A673 (cell line): ENCODE measurements at regions not wholly inside any gene's neighbourhood (a gene's known extent, or its start where the extent isn't known, plus 50 kb on each side); places are given as distances from the start of the nearest gene placed in this dataset.
A peak's percentile ranks its signal among the peaks of the same experiment; 100 is the strongest.

Source experiments
- BruUV-seq: library from RNA; stranded (reverse); fragments of 400-500 nt; replicated peaks from 2 replicates; lab custom pipeline; 2021; lab: Mats Ljungman, UMichigan
- CTCF ChIA-PET: fragments of 300-600 bp; sonication (Branson Sonifier 250); formaldehyde crosslinking; loops from one replicate; lab custom pipeline; 2022; ENCODE audit warnings: antibody characterized with exemption; lab: Charles Lee
- POLR2A ChIA-PET: fragments of 300-600 bp; sonication (Branson Sonifier 250); formaldehyde crosslinking; loops from one replicate; lab custom pipeline; 2022; ENCODE audit warnings: antibody characterized with exemption; ENCODE audit not compliant: low non-redundant PET; lab: Charles Lee
- DNase-seq: peaks from one replicate; pipeline ENCODE4 v3.0.0-alpha.2; 2015; ENCODE audit warnings: low spot score
- H3K27ac ChIP-seq: fragments of 200-600 bp; sonication (generic); 2 replicates; pipeline ENCODE4 v1.5.1; 2016; ENCODE audit warnings: mixed run types, low read depth, mild to moderate bottlenecking, mixed read lengths, antibody characterized with exemption, low read length; ENCODE audit not compliant: poor library complexity, severe bottlenecking
- H3K27me3 ChIP-seq: fragments of 200-600 bp; sonication (generic); replicated peaks from 2 replicates; pipeline ENCODE4 v1.6.1; 2017; ENCODE audit warnings: mixed run types, low read depth, mild to moderate bottlenecking, mixed read lengths, antibody characterized with exemption, low read length; ENCODE audit not compliant: insufficient read depth, poor library complexity
- H3K36me3 ChIP-seq: fragments of 200-600 bp; sonication (generic); 2 replicates; pipeline ENCODE4 v1.6.1; 2016; ENCODE audit warnings: mixed run types, mild to moderate bottlenecking, mixed read lengths, antibody characterized with exemption, low read length; ENCODE audit not compliant: insufficient read depth, poor library complexity, severe bottlenecking
- H3K4me1 ChIP-seq: fragments of 200-600 bp; sonication (generic); 2 replicates; pipeline ENCODE4 v1.6.1; 2017; ENCODE audit warnings: mixed run types, mild to moderate bottlenecking, mixed read lengths, antibody characterized with exemption, low read length; ENCODE audit not compliant: insufficient read depth, poor library complexity, severe bottlenecking
- H3K4me3 ChIP-seq: fragments of 200-600 bp; sonication (generic); 2 replicates; pipeline ENCODE4 v1.5.1; 2016; ENCODE audit warnings: low read depth, mixed run types, mild to moderate bottlenecking, mixed read lengths, low read length; ENCODE audit not compliant: poor library complexity, severe bottlenecking
- H3K9me3 ChIP-seq: fragments of 200-600 bp; sonication (generic); 2 replicates; pipeline ENCODE4 v1.6.1; 2016; ENCODE audit warnings: mixed run types, low read depth, mild to moderate bottlenecking, mixed read lengths, antibody characterized with exemption, low read length; ENCODE audit not compliant: poor library complexity, severe bottlenecking
- EZH2 ChIP-seq: fragments of 200-600 bp; sonication (generic); IDR thresholded peaks from 2 replicates; pipeline ENCODE4 v1.6.1; 2017; ENCODE audit warnings: borderline replicate concordance, low read depth, mild to moderate bottlenecking, mixed read lengths, antibody characterized with exemption, low read length; ENCODE audit not compliant: poor library complexity, severe bottlenecking
- intact Hi-C: fragments of 100-400 bp; cut with micrococcal nuclease; formaldehyde crosslinking; loops from one replicate; pipeline ENCODE4 v1.10.0; 2022; ENCODE audit not compliant: unreplicated experiment
- TF ChIP-seq, protein P1 (sequence below): fragments of 300-800, 200-600 bp; sonication (generic); conservative IDR thresholded peaks from 2 replicates; pipeline ENCODE4 v1.5.1; 2017; ENCODE audit warnings: low read depth, mild to moderate bottlenecking, antibody characterized with exemption, low read length, moderate library complexity, mixed read lengths

DNA sequence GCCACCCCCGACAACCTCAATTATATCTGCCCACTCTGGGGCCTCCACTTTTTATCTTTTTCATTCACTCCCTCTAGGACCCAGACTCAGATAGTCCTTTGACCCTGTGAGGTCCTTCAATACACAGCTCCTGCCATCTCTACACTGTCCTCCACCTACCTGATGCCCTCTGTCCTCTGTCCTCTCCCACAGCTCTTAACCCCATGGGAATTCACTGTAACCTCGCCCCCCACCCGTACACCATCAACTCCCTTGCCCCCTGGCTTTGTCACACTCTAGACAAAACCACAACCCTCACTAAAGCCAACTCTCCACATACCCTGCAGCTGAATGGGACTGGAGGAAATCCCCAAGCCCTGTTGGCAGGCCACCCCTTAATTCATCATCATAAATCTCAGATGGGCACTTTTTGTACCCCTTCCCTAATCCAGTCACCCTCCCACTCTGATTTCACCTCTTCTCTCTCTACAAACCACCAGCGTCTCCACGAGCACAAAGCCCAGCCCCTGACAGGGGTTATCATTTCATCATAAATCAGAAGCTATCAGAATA lies 52.3 kb upstream of the ENPP6 start:
- Histone ChIP-seq H3K4me1 (peaks cover 23% of the 10 kb centered on the region), H3K4me3 (no peak overlapping the region), H3K36me3 (no peaks in the 10 kb centered on the region), H3K9me3 (no peaks in the 10 kb centered on the region), H3K27ac (no peak overlapping the region), H3K27me3 (no peaks in the 10 kb centered on the region)
- ChIA-PET POLR2A (no interaction called here), CTCF (no interaction called here)
- BruUV-seq = no TSS peak
- no peak for DNase-seq
- TF ChIP-seq, protein P1, sequence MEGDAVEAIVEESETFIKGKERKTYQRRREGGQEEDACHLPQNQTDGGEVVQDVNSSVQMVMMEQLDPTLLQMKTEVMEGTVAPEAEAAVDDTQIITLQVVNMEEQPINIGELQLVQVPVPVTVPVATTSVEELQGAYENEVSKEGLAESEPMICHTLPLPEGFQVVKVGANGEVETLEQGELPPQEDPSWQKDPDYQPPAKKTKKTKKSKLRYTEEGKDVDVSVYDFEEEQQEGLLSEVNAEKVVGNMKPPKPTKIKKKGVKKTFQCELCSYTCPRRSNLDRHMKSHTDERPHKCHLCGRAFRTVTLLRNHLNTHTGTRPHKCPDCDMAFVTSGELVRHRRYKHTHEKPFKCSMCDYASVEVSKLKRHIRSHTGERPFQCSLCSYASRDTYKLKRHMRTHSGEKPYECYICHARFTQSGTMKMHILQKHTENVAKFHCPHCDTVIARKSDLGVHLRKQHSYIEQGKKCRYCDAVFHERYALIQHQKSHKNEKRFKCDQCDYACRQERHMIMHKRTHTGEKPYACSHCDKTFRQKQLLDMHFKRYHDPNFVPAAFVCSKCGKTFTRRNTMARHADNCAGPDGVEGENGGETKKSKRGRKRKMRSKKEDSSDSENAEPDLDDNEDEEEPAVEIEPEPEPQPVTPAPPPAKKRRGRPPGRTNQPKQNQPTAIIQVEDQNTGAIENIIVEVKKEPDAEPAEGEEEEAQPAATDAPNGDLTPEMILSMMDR = no peak
- TF ChIP-seq EZH2 = no peak
- intact Hi-C loops = loop anchor here (5.0 to 10.0 kb wide), 4 partner anchors 87 to 865 kb away; partner anchors contain the start of gene CENPU

DNA sequence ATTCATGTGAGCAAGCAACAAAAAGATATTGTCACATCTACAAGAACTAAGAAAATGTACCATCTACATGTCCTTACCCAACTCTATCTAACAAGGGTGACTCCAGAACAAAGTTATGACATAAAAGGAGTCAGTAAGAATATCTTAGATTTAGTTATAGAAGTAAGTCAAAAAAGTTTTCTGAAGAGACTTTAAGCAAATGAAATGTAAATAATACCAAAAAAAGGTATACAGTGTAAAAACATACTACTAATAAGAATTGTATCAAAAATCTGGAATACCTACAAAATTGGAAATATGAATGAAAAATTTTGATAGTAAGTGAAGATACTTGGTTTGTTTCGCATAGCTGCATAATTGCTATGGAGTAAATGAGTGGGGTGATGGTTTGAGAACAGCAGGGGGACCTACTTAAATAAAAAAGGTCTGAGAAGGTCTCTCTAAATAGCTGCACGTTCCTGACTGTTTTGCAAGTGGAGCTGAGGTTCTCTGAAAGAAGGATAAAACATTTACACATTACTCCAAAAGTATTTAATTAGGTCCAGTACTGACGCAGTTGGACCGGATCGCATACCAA lies 51.0 kb upstream of the ENPP6 start:
- ChIA-PET CTCF (interaction anchor here (0.5 to 0.8 kb wide), 3 partner anchors 121 to 827 kb away, joined by 3 to 5 read pairs (median 3); no protein-coding TSS in a partner anchor), POLR2A (no interaction called here)
- TF ChIP-seq, protein P1 = peak; percentile 45; the same call in 1 of the 2 replicates
- TF ChIP-seq EZH2 = no peak
- DNase-seq = peak; percentile 79
- H3K4me3 ChIP-seq = peak overlapping the region; percentile 48
- H3K27me3 ChIP-seq = no peaks in the 10 kb centered on the region
- H3K36me3 ChIP-seq = no peaks in the 10 kb centered on the region
- H3K4me1 ChIP-seq = peaks cover 25% of the 10 kb centered on the region
- H3K9me3 ChIP-seq = no peaks in the 10 kb centered on the region
- BruUV-seq = no TSS peak
- peak overlapping the region; percentile 86 for H3K27ac ChIP-seq
- intact Hi-C loops = loop anchor here (1.0 to 10.0 kb wide), 5 partner anchors 89 to 866 kb away; partner anchors contain the start of gene CENPU

DNA sequence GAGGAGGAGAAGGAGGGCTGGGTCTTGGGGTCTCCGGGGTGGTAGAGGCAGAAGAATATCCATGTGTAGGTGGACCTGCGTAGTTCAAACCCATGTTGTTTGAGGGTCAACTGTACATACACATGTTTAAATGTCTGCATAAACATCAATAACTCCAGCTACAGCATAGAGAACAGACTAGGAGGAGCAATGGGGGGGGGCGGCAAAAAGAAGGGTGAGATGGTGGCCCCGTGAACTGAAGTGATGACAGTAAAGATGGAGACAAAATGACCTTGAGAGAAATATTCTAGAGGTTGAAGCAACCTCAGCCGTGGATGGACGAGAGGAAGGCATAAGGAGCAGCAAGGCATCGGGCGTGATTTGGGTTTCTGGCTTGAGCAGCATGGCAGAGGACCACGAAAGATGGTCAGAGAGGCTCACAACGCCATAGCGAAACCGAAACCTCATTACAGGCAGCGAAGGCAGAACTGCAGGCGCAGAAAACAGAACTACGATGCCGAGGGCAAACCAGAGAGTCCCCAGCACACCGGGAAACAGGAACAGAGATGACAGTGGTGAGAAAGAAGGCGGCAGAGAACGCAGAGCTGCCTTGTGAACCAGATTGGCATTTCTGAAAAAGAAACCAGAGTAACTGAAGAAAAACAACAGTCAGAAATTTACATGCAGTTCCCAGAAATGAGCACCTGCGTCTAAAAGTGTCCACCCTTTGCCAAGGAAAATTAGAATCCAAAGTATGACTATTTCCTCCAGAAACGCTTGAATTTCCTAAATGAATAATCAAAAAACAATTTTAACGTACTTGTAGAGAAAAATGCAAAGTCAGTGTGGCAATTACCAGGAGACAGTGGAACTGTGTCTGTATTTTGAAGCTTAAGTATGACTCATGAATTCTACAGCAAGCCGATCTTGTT lies 50.3 kb upstream of the ENPP6 start:
- intact Hi-C loops = loop anchor here (1.0 to 10.0 kb wide), 7 partner anchors 89 to 867 kb away; partner anchors contain the start of genes CENPU and IRF2
- no peak for TF ChIP-seq EZH2
- TF ChIP-seq, protein P1 = no peak
- peak overlapping the region; percentile 48 for H3K4me3 ChIP-seq
- peaks cover 25% of the 10 kb centered on the region for H3K4me1 ChIP-seq
- no peaks in the 10 kb centered on the region for H3K9me3 ChIP-seq
- H3K27ac ChIP-seq = peak overlapping the region; percentile 86
- no peaks in the 10 kb centered on the region for H3K27me3 ChIP-seq
- DNase-seq = peak; percentile 82
- no peaks in the 10 kb centered on the region for H3K36me3 ChIP-seq
- BruUV-seq = TSS peak; percentile 69
- ChIA-PET CTCF (interaction anchor here (0.5 kb wide), 1 partner anchor 828 kb away, joined by 5 read pairs; no protein-coding TSS in a partner anchor), POLR2A (no interaction called here)
